SU-DHL-6 (cell line): ENCODE measurements at regions not wholly inside any gene's neighbourhood (a gene's known extent, or its start where the extent isn't known, plus 50 kb on each side); places are given as distances from the start of the nearest gene placed in this dataset.

ENCODE experiments used
- H2AFZ ChIP-seq: fragments of 200-600 bp; sonication (generic); 2 replicates; pipeline ENCODE4 v1.6.1; 2014; ENCODE audit warnings: low read depth, mild to moderate bottlenecking, moderate library complexity, mixed read lengths, antibody characterized with exemption, low read length; ENCODE audit not compliant: severe bottlenecking
- H3F3A ChIP-seq: fragments of 200-600 bp; shearing (Covaris generic); 2 replicates; pipeline ENCODE4 v1.6.0; 2016; ENCODE audit warnings: antibody characterized with exemption, mild to moderate bottlenecking; ENCODE audit not compliant: insufficient read depth
- H3K27ac ChIP-seq: fragments of 200-600 bp; sonication (generic); 2 replicates; pipeline ENCODE4 v1.5.1; 2016; ENCODE audit warnings: low read depth, mild to moderate bottlenecking, low read length, moderate library complexity, mixed read lengths
- H3K27me3 ChIP-seq: fragments of 200-600 bp; sonication (generic), shearing (Covaris generic); 2 replicates; pipeline ENCODE4 v1.6.0; 2014; ENCODE audit warnings: mild to moderate bottlenecking, low read length
- H3K36me3 ChIP-seq: fragments of 200-600 bp; sonication (generic); 2 replicates; pipeline ENCODE4 v1.6.1; 2014; ENCODE audit warnings: mild to moderate bottlenecking, low read length, mixed read lengths
- H3K4me2 ChIP-seq: fragments of 300-600, 200-600 bp; shearing (Covaris generic), sonication (generic); 2 replicates; pipeline ENCODE4 v1.6.0; 2014; ENCODE audit warnings: low read length, low read depth, mild to moderate bottlenecking; ENCODE audit not compliant: poor library complexity, severe bottlenecking
- H3K4me3 ChIP-seq: fragments of 200-600 bp; sonication (generic); 2 replicates; pipeline ENCODE4 v1.5.1; 2014; ENCODE audit warnings: antibody characterized with exemption, low read length, mild to moderate bottlenecking, mixed read lengths; ENCODE audit not compliant: insufficient read depth, poor library complexity, severe bottlenecking
- H3K79me2 ChIP-seq: fragments of 200-600 bp; sonication (generic); 2 replicates; pipeline ENCODE4 v1.6.1; 2014; ENCODE audit warnings: mild to moderate bottlenecking, low read length, moderate library complexity; ENCODE audit not compliant: insufficient read depth
- H3K9ac ChIP-seq: fragments of 200-600 bp; sonication (generic); 2 replicates; pipeline ENCODE4 v1.7.0; 2014; ENCODE audit warnings: mild to moderate bottlenecking, low read length
- H3K9me2 ChIP-seq: fragments of 200-600 bp; sonication (generic); replicated peaks from 2 replicates; pipeline ENCODE4 v1.6.1; 2014; ENCODE audit warnings: low read length; ENCODE audit not compliant: insufficient read depth
- H3K9me3 ChIP-seq: fragments of 200-600 bp; sonication (generic); 2 replicates; pipeline ENCODE4 v1.6.1; 2014; ENCODE audit warnings: low read length, mixed read lengths; ENCODE audit not compliant: insufficient read depth
- H4K20me1 ChIP-seq: fragments of 200-600 bp; sonication (generic); 2 replicates; pipeline ENCODE4 v1.6.1; 2014; ENCODE audit warnings: low read depth, mild to moderate bottlenecking, antibody characterized with exemption, low read length, moderate library complexity, mixed read lengths
- EZH2phosphoT487 ChIP-seq: fragments of 200-600 bp; sonication (generic), shearing (Covaris generic); conservative IDR thresholded peaks from 2 replicates; pipeline ENCODE4 v1.6.1; 2018; ENCODE audit warnings: mild to moderate bottlenecking, antibody characterized with exemption, low read length, moderate library complexity, mixed read lengths
- TF ChIP-seq, protein P1 (sequence below): fragments of 200-600 bp; sonication (generic); IDR thresholded peaks from one replicate; pipeline ENCODE4 v1.5.1; 2017; ENCODE audit warnings: antibody characterized with exemption, mild to moderate bottlenecking, low read length, moderate library complexity; ENCODE audit not compliant: insufficient read depth, poor library complexity, severe bottlenecking

DNA sequence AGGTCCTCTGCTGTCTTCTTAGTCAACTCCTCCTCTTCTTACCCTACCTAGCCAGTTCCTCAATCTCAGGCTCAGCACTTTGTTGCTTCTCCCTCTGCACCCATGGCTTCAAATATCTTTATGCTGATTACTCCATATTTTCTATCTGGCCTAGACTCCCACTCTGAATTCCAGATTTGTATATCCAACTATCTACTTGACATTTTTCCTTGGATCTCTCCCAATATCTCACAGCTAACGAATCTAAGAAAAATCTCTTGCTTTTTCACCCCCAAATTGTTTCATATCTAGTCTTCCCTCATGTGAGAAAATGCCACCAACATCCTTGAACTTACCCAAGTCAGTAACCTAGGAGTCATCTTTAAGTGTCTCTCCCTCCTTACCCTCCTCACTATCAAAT, 176.4 kb upstream of the ERCC4 start:
- 0 out of 2 replicates have a peak, but pooled peaks cover 5% of the 10 kb centered on the region for H3K9me3 ChIP-seq
- H3K79me2 ChIP-seq = no peaks in the 10 kb centered on the region
- H2AFZ ChIP-seq = no peak overlapping the region
- H3K36me3 ChIP-seq = no peaks in the 10 kb centered on the region
- no peak overlapping the region for H3K9ac ChIP-seq
- H3F3A ChIP-seq = no peaks in the 10 kb centered on the region
- H3K4me3 ChIP-seq = no peak overlapping the region
- TF ChIP-seq, protein P1, sequence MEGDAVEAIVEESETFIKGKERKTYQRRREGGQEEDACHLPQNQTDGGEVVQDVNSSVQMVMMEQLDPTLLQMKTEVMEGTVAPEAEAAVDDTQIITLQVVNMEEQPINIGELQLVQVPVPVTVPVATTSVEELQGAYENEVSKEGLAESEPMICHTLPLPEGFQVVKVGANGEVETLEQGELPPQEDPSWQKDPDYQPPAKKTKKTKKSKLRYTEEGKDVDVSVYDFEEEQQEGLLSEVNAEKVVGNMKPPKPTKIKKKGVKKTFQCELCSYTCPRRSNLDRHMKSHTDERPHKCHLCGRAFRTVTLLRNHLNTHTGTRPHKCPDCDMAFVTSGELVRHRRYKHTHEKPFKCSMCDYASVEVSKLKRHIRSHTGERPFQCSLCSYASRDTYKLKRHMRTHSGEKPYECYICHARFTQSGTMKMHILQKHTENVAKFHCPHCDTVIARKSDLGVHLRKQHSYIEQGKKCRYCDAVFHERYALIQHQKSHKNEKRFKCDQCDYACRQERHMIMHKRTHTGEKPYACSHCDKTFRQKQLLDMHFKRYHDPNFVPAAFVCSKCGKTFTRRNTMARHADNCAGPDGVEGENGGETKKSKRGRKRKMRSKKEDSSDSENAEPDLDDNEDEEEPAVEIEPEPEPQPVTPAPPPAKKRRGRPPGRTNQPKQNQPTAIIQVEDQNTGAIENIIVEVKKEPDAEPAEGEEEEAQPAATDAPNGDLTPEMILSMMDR = no peak
- TF ChIP-seq EZH2phosphoT487 = no peak
- H4K20me1 ChIP-seq = no peaks in the 10 kb centered on the region
- no peak overlapping the region for H3K27ac ChIP-seq
- no peaks in the 10 kb centered on the region for H3K9me2 ChIP-seq
- H3K4me2 ChIP-seq = no peak overlapping the region
- no peaks in the 10 kb centered on the region for H3K27me3 ChIP-seq

DNA sequence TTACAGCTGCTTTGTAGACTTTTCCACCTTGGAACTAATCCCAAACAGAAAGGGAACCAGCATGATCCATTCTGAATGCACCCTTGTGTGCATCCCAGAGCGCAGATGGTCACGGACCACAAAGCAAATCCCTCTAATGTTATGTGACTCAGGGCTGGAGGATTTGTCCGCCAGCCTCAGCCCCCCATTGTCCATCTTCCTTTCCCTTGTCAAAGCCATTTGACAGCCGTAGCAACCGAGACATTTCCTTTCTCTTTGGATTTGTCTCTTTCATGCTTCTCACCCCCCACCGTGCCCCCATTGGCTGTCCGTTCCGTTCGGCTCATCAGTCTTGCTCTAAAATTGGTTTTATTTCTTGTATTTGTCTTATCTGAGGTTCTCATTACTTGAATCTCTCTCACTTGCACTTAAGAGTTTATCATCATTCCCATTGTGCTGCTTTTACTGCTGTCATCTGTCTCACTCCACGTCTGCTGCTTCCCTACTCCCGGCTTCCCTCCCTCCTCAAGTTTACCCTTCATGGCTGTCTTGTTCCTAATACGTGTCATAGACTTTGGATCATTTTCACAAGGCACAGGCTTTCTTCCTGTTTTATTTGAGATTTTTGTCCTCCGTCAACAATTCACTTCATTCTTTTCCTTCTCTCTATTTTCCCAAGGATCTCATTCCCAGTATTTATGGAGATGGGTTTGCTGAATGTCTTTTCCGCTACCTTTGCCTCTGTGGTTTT, 163.4 kb upstream of the ERCC4 start:
- H3K9ac ChIP-seq = no peak overlapping the region
- no peaks in the 10 kb centered on the region for H3K9me3 ChIP-seq
- no peak overlapping the region for H3K27ac ChIP-seq
- H3K79me2 ChIP-seq = no peaks in the 10 kb centered on the region
- H3F3A ChIP-seq = no peaks in the 10 kb centered on the region
- no peak overlapping the region for H2AFZ ChIP-seq
- H3K36me3 ChIP-seq = no peaks in the 10 kb centered on the region
- no peak overlapping the region for H3K4me2 ChIP-seq
- H3K4me3 ChIP-seq = no peak overlapping the region
- H3K9me2 ChIP-seq = no peaks in the 10 kb centered on the region
- H3K27me3 ChIP-seq = no peaks in the 10 kb centered on the region
- TF ChIP-seq, protein P1 = no peak
- TF ChIP-seq EZH2phosphoT487 = no peak
- no peaks in the 10 kb centered on the region for H4K20me1 ChIP-seq

DNA sequence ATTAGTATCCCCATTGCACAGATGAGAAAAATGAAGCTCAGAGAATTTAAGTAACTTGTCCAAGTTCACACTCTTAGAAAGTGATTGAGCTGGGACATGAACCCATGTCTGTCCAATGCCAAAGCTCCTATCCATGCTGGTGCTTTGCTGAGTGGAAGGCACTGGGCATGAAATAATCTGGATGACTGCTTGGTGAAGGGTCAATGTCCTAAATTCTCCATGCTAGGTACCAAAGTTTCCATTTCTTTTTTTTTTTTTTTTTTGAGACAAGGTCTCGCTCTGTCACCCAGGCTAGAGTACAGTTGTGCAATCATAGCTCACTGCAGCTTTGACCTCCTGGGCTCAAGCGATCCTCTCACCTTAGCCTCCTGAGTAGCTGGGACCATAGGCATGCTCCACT, 153.6 kb upstream of the ERCC4 start:
- no peaks in the 10 kb centered on the region for H4K20me1 ChIP-seq
- no peaks in the 10 kb centered on the region for H3K9me2 ChIP-seq
- no peaks in the 10 kb centered on the region for H3K36me3 ChIP-seq
- H3K9ac ChIP-seq = no peak overlapping the region
- TF ChIP-seq EZH2phosphoT487 = no peak
- TF ChIP-seq, protein P1 = no peak
- no peaks in the 10 kb centered on the region for H3K9me3 ChIP-seq
- no peaks in the 10 kb centered on the region for H3K79me2 ChIP-seq
- H3K4me3 ChIP-seq = no peak overlapping the region
- no peak overlapping the region for H2AFZ ChIP-seq
- H3K27ac ChIP-seq = no peak overlapping the region
- no peaks in the 10 kb centered on the region for H3K27me3 ChIP-seq
- no peaks in the 10 kb centered on the region for H3F3A ChIP-seq
- H3K4me2 ChIP-seq = no peak overlapping the region
